NCI-H2107 (cell line): ENCODE measurements at regions not wholly inside any gene's neighbourhood (a gene's known extent, or its start where the extent isn't known, plus 50 kb on each side); places are given as distances from the start of the nearest gene placed in this dataset.
"Not testable (repeated sequence)": the region's sequence is repeated elsewhere in the genome, so short reads cannot be mapped to it uniquely, and the experiment has no call there.

Experiments
- DNase-seq: peaks from one replicate; lab custom pipeline; 2025; lab: John Stamatoyannopoulos, UW

DNA sequence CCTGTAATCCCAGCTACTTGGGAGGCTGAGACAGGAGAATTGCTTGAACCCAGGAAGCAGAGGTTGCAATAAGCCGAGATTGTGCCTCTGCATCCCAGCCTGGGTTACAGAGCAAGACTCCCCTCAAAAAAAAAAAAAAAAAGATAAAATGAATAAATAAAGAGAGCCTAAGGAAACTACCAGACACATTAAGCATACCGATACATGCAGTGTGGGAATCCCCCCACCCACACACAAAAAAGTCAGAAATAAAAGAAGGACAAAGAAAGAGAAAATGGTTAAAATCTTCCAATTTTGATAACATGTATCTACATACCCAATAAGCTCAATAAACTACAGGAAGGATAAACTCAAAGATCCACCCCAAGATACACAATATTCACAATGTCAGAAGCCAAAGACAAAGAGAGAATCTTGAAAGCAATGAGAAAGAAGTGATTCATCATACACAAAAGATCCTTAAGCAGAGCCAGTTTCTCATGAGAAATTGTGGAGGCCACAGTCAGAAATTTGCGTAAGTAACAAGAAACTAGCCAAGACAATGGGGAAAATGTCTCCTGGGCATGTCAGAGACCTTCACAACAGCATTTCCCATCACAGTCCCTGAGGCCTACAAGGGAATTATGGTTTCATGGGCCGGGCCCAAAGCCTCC, 1197.0 kb downstream of the AMY1C start:
- DNase-seq = no peak

DNA sequence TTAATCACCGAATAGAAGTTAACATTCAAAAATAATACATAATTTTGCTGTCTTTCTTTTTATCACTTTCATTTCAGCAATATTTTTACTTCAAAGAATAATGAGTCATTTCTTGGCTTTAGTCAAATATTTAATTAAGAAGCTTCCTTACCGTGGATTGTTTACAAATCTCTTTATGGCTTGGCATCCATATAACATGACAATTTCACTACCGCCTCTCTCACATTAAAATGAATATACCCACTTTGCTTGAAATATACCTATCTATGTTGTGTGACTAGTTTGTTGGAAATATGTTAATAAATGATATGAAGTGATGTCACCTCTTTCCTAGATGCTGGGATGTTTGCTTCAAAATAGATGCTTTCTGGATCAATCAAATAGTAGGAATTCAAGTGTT, 1203.9 kb downstream of the AMY1C start:
- no peak for DNase-seq

- DNase-seq = no peak
Observed at GRCh38 chr1:104973516-104973915, 1223.8 kb downstream of the AMY1C start.

- DNase-seq = no peak
Observed at GRCh38 chr1:104979651-104980050, 1230.0 kb downstream of the AMY1C start.

GRCh38 chr1:104987210-104987609, 1237.5 kb downstream of the AMY1C start:
- no peak for DNase-seq

DNA sequence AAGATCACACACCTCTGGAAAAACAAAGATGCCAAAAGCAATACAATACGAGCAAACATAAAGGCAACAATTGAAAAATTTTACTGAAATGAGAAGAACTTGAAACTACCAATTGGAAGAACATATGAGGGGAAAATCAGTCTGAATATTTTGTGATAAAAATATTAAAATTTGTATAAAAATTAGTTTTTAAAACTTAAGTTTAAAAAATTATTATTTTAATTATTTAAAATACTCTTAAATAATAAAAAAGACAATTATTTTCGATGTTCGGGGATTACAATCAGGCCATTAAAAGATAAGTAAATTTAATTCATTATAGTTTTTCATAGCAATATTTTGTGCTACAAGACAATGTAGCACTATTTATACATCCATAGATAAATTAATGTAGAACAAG, 1239.3 kb downstream of the AMY1C start:
- DNase-seq = no peak

- peak; percentile 32 for DNase-seq
Observed at GRCh38 chr1:104991702-104992101, 1242.0 kb downstream of the AMY1C start.

DNA sequence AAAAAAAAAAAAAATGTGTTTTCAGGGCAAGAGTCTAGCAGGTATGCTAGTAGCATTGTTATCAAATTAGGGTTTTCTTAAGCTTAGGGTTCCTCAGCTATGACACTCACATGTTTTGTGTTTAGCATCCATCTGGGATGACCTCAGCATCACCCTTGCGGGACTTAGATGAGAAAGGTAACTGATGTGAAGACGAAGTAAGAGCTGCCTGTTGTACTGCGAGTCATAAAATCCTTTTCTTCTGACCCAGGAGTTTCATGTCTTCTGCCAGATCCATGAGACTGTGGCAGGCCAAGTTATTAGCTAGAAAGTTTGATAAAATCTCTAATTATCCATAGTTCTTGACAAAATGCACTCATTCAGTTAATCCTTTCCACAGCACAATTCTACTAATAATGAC, 1251.1 kb downstream of the AMY1C start:
- DNase-seq = no peak

DNA sequence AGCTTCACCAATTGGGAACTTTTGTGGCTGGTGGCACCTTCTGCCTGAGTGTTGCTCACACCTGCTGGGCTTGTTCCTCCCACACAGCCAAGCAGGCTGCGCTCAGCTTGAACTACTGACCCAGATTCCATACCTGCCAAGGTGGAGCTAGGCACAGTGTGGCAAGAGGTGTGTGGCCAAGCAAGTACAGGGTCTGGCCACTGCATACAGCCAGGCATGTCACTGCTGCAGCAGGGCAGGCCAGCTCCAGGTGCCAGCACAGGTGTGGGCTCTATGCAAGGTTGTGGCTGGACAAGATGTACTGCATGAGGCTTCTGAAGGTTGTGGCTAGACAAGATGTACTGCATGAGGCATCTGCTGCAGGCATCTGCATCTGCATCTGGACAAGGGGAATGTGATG, 1254.8 kb downstream of the AMY1C start:
- no peak for DNase-seq

DNA sequence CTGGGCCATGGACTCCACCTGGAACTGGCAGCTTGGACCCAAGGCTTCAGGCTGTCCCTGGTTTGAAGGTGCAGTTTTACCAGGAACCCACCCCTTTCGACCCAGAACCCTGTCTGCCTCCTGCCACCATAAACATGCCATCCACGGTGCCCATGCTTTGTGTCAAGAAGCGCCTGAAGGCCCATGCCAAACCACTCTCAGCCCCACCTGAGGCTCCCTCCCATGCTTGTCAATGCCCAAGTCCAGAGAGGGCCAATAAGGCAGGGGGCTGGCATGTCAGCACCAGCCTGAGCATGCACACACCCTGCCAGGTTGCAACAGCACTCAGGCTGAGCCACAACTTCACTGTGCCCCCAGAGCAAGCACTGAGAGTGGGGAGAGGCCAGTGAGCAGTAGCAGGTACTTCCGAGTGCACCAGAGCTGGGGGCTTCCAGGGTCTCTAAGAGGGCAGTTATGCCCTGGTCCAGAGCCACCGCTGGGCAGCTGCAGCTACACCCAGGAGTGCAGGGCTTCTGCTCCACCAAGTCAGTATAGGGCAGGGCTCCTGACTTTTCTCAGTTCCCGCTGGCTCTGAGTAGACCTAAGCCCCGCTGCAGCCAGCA, 1256.0 kb downstream of the AMY1C start:
- no peak for DNase-seq

DNA sequence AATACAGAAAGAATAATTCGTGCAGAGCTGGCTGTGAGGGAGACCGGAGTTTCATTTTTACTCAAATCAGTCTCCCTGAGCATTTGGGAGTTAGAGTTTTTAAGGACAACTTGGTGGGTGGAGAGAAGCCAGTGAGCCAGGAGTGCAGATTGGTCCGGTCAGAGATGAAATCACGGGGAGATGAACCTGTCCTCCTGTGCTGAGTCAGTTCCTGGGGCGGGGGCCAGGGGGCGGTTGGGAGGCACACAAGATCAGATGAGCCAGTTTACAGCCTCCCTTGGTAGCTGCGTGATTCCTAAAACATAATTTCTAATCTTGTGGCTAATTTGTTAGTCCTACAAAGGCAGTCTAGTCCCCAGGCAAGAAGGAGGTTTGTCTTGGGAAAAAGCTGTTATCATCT, 1267.9 kb downstream of the AMY1C start:
- no peak for DNase-seq

DNA sequence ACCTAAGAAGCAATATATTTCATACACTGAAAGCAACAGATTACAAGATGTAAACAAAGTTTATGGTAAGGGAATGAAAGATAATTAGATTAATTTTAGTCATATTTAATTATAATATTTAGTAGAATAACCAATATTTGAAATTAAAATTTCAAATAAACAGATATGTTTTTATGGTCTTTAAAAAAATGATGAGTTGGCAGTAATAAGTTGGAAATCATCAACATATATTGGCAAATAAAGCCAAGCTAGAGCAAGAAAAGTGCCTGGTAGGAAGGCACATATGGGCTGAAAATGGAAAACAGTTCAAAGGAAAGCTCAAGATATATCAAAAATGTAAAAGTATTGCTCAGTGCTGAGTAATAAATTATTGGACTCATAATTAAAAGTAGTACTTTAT, 1274.0 kb downstream of the AMY1C start:
- DNase-seq = no peak

- DNase-seq = no peak
Observed at GRCh38 chr1:105027838-105028471, 1278.3 kb downstream of the AMY1C start.

- no peak for DNase-seq
Observed at GRCh38 chr1:105072446-105072845, 1322.7 kb downstream of the AMY1C start.

DNA sequence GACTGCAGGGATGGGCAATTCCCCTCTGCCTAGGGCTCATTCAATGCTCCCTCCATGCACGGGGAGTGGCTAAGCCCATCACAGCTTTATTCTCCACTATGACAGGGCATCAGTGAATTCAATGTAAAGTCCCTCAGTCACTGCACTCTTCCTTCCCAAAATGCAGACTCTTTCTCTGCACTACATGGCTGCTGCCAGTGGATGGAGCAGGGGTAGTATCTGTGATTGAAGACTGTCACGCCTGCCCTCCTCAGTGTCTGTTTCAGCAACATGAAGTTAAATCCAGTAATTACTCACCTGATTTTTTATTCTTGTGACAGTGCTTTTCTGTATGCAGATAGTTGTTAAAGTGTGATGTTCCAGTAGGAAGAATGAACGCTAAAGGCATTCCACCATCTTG, 1323.2 kb downstream of the AMY1C start:
- DNase-seq = no peak

DNA sequence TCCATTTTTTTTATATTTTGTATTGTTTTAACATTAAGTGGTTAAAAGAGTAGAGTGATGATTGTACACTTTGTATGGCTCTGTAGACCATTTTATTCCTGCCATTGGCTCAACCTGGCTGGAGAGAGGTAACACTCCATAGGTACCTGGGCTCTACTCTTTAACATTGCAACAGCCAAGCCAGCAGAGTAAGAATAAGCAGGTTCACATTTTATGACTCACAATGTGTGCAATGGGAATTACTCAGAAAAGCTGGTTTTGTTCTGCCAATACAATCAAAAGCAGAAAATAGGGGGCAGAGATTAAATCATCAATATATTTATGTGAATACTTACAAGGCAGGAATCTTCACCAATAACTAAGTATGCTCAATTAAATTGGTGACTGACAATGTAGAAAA, 1324.0 kb downstream of the AMY1C start:
- no peak for DNase-seq

GRCh38 chr1:105083611-105084010, 1333.9 kb downstream of the AMY1C start:
- no peak for DNase-seq

- no peak for DNase-seq
Observed at GRCh38 chr1:105087506-105087905, 1337.8 kb downstream of the AMY1C start.

DNA sequence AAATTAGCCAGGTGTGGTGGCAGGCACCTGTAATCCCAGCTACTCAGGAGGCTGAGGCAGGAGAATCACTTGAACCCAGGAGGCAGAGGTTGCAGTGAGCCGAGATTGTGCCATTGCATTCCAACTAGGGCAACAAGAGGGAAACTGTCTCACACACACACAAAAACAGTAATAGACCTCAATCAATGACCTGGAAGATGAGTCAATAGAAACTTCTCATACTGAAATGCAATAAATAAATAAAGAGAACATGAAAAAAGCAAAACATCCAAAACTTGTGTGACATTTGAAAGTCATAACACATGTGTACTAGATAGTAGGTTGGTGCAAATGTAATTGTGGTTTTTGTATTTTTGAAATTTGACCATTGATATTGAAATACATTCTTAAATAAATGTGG, 1338.5 kb downstream of the AMY1C start:
- DNase-seq = no peak

GRCh38 chr1:105093893-105094292, 1344.2 kb downstream of the AMY1C start:
- not testable (repeated sequence) for DNase-seq

- DNase-seq = no peak
Observed at GRCh38 chr1:105100102-105100501, 1350.4 kb downstream of the AMY1C start.

DNA sequence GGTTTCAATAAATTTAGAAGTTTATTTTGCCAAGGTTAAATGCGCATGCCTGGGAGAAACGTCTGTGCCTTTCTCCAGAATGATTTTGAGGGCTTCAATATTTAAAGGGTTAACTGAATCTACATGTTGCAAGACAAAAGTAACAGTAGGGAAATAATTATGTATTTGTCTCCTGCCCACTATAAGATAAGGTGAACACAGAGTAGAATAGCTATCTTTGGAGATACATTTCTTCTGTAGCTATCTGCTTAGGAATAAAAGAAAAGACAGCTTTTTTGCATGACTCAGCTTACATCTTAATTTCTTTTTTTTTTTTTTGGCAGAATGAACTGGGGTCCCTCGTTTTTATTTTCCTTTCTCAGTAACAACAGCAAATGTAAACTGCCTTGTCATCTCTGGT, 1351.6 kb downstream of the AMY1C start:
- DNase-seq = no peak

DNA sequence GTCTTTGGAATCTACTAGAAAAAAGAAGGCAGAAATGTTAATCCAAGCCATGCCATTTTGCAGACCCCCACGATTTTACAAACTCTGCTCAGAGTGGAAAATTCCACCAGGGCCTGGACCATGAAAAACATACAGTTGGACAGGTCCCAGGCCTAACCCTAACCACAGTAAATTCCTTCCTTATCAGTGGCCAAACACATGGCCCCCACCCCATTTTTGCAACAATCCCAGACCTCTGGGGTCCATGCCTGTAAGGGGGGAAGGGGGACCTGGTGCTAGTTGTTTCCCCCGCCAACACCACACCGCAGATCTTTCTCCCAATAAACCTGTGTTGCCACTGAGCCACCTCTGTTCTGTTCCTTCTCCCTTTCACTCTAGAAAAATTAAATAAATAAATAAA, 1352.7 kb downstream of the AMY1C start:
- no peak for DNase-seq

DNA sequence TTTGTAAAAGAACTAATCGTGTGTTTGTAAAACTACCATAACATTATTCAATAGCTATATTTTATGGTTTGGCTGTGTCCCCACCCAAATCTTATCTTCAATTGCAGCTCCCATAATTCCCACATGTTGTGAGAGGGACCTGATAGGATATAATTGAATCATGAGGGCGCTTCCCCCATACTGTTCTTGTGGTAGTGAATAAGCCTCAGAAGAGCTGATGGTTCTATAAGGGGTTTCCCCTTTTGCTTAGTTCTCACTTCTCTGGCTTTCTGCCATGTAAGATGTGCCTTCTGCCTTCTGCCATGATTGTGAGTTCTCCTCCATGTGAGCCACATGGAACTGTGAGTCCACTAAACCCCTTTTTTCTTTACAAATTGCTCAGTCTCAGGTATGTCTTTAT, 1372.3 kb downstream of the AMY1C start:
- no peak for DNase-seq
